ENCODE measurements at regions not wholly inside any gene's neighbourhood (a gene's known extent, or its start where the extent isn't known, plus 50 kb on each side); places are given as distances from the start of the nearest gene placed in this dataset.

GRCh38 chr1:219521325-219521724 is 91.6 kb downstream of the ZC3H11B start:
- H3K36me3 Mint-ChIP-seq (ENCODE audit: low read depth) = no peaks in the 10 kb centered on the region
- H3K9me3 Mint-ChIP-seq = peaks cover 3% of the 10 kb centered on the region
- peaks cover 8% of the 10 kb centered on the region for H3K4me1 Mint-ChIP-seq
- H3K27ac Mint-ChIP-seq = no peak overlapping the region
- H3K4me3 Mint-ChIP-seq = no peak overlapping the region
- TF ChIP-seq CTCF (IDR thresholded peaks at IDR 0.05; ENCODE audit: unreplicated experiment in 3 of 3) = no peak
- no peaks in the 10 kb centered on the region for H3K27me3 Mint-ChIP-seq (ENCODE audit: low read depth)

- Mint-ChIP-seq H3K4me3 (no peak overlapping the region), H3K4me1 (peaks cover 8% of the 10 kb centered on the region), H3K9me3 (peaks cover 7% of the 10 kb centered on the region), H3K36me3 (ENCODE audit: low read depth) (no peaks in the 10 kb centered on the region), H3K27ac (peak overlapping the region in 2 of 3 experiments; percentile 18 to 21), H3K27me3 (ENCODE audit: low read depth) (no peaks in the 10 kb centered on the region)
- TF ChIP-seq CTCF (IDR thresholded peaks at IDR 0.05; ENCODE audit: unreplicated experiment in 3 of 3) = no peak
These were observed 92.7 kb downstream of the ZC3H11B start for GRCh38 chr1:219520241-219520640.

- peaks cover 8% of the 10 kb centered on the region for H3K4me1 Mint-ChIP-seq
- H3K27ac Mint-ChIP-seq = peak overlapping the region in 2 of 3 experiments; percentile 10 to 23
- no peak overlapping the region for H3K4me3 Mint-ChIP-seq
- H3K9me3 Mint-ChIP-seq = peaks cover 7% of the 10 kb centered on the region
- no peaks in the 10 kb centered on the region for H3K27me3 Mint-ChIP-seq (ENCODE audit: low read depth)
- no peaks in the 10 kb centered on the region for H3K36me3 Mint-ChIP-seq (ENCODE audit: low read depth)
- no peak for TF ChIP-seq CTCF (IDR thresholded peaks at IDR 0.05; ENCODE audit: unreplicated experiment in 3 of 3)
These were observed 94.0 kb downstream of the ZC3H11B start for GRCh38 chr1:219518907-219519248.

GRCh38 chr1:219518168-219518906 is 94.6 kb downstream of the ZC3H11B start:
- H3K9me3 Mint-ChIP-seq = peaks cover 7% of the 10 kb centered on the region
- peak overlapping the region in 2 of 3 experiments; percentile 10 to 23 for H3K27ac Mint-ChIP-seq
- H3K4me1 Mint-ChIP-seq = peaks cover 8% of the 10 kb centered on the region
- H3K27me3 Mint-ChIP-seq (ENCODE audit: low read depth) = no peaks in the 10 kb centered on the region
- TF ChIP-seq CTCF (IDR thresholded peaks at IDR 0.05; ENCODE audit: unreplicated experiment in 3 of 3) = no peak
- H3K36me3 Mint-ChIP-seq (ENCODE audit: low read depth) = no peaks in the 10 kb centered on the region
- H3K4me3 Mint-ChIP-seq = no peak overlapping the region

- no peak overlapping the region for H3K4me3 Mint-ChIP-seq
- peaks cover 7% of the 10 kb centered on the region for H3K9me3 Mint-ChIP-seq
- H3K27ac Mint-ChIP-seq = no peak overlapping the region
- no peaks in the 10 kb centered on the region for H3K36me3 Mint-ChIP-seq (ENCODE audit: low read depth)
- no peak for TF ChIP-seq CTCF (IDR thresholded peaks at IDR 0.05; ENCODE audit: unreplicated experiment in 3 of 3)
- no peaks in the 10 kb centered on the region for H3K27me3 Mint-ChIP-seq (ENCODE audit: low read depth)
- peaks cover 8% of the 10 kb centered on the region for H3K4me1 Mint-ChIP-seq
These were observed 95.9 kb downstream of the ZC3H11B start for GRCh38 chr1:219517031-219517430.

- H3K27me3 Mint-ChIP-seq (ENCODE audit: low read depth) = no peaks in the 10 kb centered on the region
- no peaks in the 10 kb centered on the region for H3K36me3 Mint-ChIP-seq (ENCODE audit: low read depth)
- no peak for TF ChIP-seq CTCF (IDR thresholded peaks at IDR 0.05; ENCODE audit: unreplicated experiment in 3 of 3)
- peaks cover 7% of the 10 kb centered on the region for H3K9me3 Mint-ChIP-seq
- H3K4me3 Mint-ChIP-seq = no peak overlapping the region
- H3K4me1 Mint-ChIP-seq = peaks cover 3% of the 10 kb centered on the region
- H3K27ac Mint-ChIP-seq = no peak overlapping the region
These were observed 98.2 kb downstream of the ZC3H11B start for GRCh38 chr1:219514728-219515127.

All from nephron (organoid).